Kidney epithelial cell (primary cell): ENCODE measurements at regions not wholly inside any gene's neighbourhood (a gene's known extent, or its start where the extent isn't known, plus 50 kb on each side); places are given as distances from the start of the nearest gene placed in this dataset.

Experiments used
- DNase-seq: peaks from one replicate; pipeline ENCODE4 v3.0.0-alpha.2; 2010; ENCODE audit warnings: low read depth
- H3K27me3 ChIP-seq: 2 replicates; pipeline ENCODE4 v1.6.0; 2011; ENCODE audit warnings: low read length; ENCODE audit not compliant: control insufficient read depth, insufficient read depth
- H3K36me3 ChIP-seq: 2 replicates; pipeline ENCODE4 v1.5.1; 2011; ENCODE audit warnings: low read length; ENCODE audit not compliant: control insufficient read depth, insufficient read depth
- H3K4me3 ChIP-seq: 2 replicates; pipeline ENCODE4 v1.5.1; 2011; ENCODE audit warnings: low read depth, mild to moderate bottlenecking, control low read depth, low read length
- TF ChIP-seq, protein P1 (sequence below): IDR thresholded peaks from 2 replicates; pipeline ENCODE4 v1.5.1; 2011; ENCODE audit warnings: mild to moderate bottlenecking, moderate library complexity, low read length, control low read depth, inconsistent platforms; ENCODE audit not compliant: insufficient read depth, poor library complexity, severe bottlenecking

DNA sequence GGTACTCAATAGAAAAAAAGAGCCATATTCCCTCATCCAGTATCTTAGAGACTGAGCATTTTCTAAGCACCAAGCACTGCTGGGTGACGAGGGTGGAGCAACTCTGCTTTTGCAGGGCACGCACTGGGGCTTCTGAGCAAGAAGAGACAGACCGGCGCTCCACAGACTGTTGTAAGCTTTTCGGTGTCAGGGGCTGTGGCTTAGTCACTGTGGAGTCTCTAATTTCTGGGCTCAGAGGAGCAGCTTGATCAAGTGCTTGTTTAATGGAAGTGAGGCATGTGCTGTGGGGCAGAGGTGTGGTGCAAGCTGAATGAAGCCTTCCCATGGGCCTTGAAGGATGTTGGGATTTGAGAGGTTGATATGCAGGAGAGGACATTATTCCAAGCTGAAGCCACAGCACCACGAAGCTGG is 227.1 kb downstream of the MYCN start:
- no peak overlapping the region for H3K4me3 ChIP-seq
- H3K27me3 ChIP-seq = no peaks in the 10 kb centered on the region
- no peaks in the 10 kb centered on the region for H3K36me3 ChIP-seq
- TF ChIP-seq, protein P1, sequence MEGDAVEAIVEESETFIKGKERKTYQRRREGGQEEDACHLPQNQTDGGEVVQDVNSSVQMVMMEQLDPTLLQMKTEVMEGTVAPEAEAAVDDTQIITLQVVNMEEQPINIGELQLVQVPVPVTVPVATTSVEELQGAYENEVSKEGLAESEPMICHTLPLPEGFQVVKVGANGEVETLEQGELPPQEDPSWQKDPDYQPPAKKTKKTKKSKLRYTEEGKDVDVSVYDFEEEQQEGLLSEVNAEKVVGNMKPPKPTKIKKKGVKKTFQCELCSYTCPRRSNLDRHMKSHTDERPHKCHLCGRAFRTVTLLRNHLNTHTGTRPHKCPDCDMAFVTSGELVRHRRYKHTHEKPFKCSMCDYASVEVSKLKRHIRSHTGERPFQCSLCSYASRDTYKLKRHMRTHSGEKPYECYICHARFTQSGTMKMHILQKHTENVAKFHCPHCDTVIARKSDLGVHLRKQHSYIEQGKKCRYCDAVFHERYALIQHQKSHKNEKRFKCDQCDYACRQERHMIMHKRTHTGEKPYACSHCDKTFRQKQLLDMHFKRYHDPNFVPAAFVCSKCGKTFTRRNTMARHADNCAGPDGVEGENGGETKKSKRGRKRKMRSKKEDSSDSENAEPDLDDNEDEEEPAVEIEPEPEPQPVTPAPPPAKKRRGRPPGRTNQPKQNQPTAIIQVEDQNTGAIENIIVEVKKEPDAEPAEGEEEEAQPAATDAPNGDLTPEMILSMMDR = no peak
- DNase-seq = no peak

GRCh38 chr2:16166327-16166981 is 226.1 kb downstream of the MYCN start:
- H3K36me3 ChIP-seq = no peaks in the 10 kb centered on the region
- TF ChIP-seq, protein P1 = no peak
- no peak overlapping the region for H3K4me3 ChIP-seq
- DNase-seq = no peak
- no peaks in the 10 kb centered on the region for H3K27me3 ChIP-seq

DNA sequence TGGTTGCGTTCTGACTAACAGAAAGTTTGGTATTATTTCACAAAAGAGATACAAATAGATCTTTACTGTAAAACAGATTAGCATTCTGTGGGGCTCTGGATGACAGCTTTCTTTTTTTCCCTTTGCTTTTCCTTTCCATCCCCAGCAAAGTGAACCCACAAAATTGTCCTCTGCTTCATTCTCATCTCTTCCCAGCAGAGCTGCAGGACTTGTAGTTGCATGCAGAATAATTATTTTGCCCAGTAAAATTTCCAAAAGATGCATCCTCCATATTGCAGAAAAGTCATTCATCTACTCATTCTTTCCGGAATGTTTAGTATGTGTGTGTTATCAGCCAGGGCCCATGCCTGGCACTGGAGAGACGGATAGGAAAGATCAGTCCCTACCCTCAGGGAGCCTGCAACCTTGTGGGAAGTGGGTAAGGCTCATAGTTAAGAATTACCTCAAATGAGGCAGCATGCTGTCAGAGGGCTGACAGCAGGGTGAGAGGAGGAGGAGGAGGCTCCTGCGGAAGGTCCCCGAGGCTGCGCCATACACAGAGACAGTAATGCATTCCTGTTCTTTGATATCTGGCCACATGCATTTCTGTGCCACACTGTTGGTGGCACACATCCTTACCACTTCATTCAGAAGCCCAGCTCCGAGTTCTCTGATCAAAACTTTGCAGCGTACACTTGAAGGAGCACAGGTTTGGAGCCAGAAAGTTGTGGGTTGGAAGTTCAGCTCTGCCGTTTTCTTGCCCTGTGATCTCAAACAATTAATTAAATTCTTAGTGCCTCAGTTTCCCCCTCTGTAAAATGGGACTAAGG is 225.4 kb downstream of the MYCN start:
- Histone ChIP-seq H3K36me3 (no peaks in the 10 kb centered on the region), H3K27me3 (no peaks in the 10 kb centered on the region), H3K4me3 (no peak overlapping the region)
- TF ChIP-seq, protein P1 = no peak
- DNase-seq = no peak

DNA sequence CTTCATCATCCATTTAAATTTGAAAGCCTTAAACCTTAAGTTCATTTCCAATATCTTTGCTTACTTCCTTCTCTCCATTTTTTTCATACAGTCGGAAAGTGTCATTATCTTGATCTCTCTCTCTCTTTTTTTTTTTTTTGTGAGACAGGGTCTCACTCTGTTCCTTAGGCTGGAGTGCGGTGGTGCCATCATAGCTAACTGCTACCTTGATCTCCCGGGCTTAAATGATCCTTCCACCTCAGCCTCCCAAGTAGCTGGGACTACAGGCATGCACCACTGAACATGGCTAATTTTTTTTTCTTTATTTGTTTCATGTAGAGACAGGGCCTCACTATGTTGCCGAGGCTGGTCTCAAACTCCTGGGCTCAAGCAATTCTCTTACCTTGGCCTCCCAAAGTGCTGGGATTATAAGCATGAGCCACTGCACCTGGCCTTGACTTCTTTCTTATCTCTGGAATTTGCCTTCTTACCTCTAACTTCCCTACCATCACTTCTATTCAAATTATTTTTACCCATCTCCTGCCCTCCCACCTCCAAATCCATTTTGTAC is 222.2 kb downstream of the MYCN start:
- Histone ChIP-seq H3K36me3 (no peaks in the 10 kb centered on the region), H3K27me3 (no peaks in the 10 kb centered on the region), H3K4me3 (no peak overlapping the region)
- TF ChIP-seq, protein P1 = no peak
- DNase-seq = no peak

GRCh38 chr2:16161768-16162490 is 221.6 kb downstream of the MYCN start:
- no peaks in the 10 kb centered on the region for H3K27me3 ChIP-seq
- H3K36me3 ChIP-seq = no peaks in the 10 kb centered on the region
- DNase-seq = no peak
- TF ChIP-seq, protein P1 = no peak
- H3K4me3 ChIP-seq = no peak overlapping the region
